Peyer's patch (tissue), 4 donors: ENCODE measurements at regions not wholly inside any gene's neighbourhood (a gene's known extent, or its start where the extent isn't known, plus 50 kb on each side); places are given as distances from the start of the nearest gene placed in this dataset.

Experiments
- DNase-seq, 3 donors: peaks; one replicate each; pipeline ENCODE4 v3.0.0-alpha.2; 2017 to 2019
- H3K27ac ChIP-seq, 4 donors: fragments of 200-600 bp; sonication (generic); one replicate each; pipeline ENCODE4 v1.5.1; 2016 to 2019
- H3K27me3 ChIP-seq, 2 donors: fragments of 200-600 bp; sonication (generic); one replicate each; pipeline ENCODE4 v1.5.1; 2019
- H3K36me3 ChIP-seq, 3 donors: fragments of 200-600 bp; sonication (generic); one replicate each; pipeline ENCODE4 v1.5.1; 2016 to 2019
- H3K4me1 ChIP-seq, 4 donors: fragments of 200-600 bp; sonication (generic); one replicate each; pipeline ENCODE4 v1.5.1; 2016 to 2019
- H3K4me3 ChIP-seq, 4 donors: fragments of 200-600 bp; sonication (generic); 1 replicate in 3 of 4; 2 replicates in 1 of 4; pipeline ENCODE4 v1.5.1; 2016 to 2019; ENCODE audit warnings: mild to moderate bottlenecking in 1 of 4
- H3K9me3 ChIP-seq, 4 donors: fragments of 200-600 bp; sonication (generic); one replicate each; pipeline ENCODE4 v1.5.1; 2016 to 2019; ENCODE audit warnings: mild to moderate bottlenecking in 1 of 4
- POLR2A ChIP-seq, 2 donors: fragments of 450-650 bp; IDR thresholded peaks; one replicate each; pipeline ENCODE4 v1.5.1; 2017; ENCODE audit warnings: antibody characterized with exemption in 2 of 2, mild to moderate bottlenecking in 2 of 2, moderate library complexity in 2 of 2
- TF ChIP-seq, protein P1 (sequence below), 6 experiments: fragments of 450-650 bp in 4 of 6; fragments of 200-600 bp in 2 of 6; sonication (generic) in 1 of 6; IDR thresholded peaks; one replicate each; pipeline ENCODE4 v1.5.1; 2017 to 2019; ENCODE audit warnings: antibody characterized with exemption in 6 of 6, mild to moderate bottlenecking in 3 of 6, moderate library complexity in 1 of 6

DNA sequence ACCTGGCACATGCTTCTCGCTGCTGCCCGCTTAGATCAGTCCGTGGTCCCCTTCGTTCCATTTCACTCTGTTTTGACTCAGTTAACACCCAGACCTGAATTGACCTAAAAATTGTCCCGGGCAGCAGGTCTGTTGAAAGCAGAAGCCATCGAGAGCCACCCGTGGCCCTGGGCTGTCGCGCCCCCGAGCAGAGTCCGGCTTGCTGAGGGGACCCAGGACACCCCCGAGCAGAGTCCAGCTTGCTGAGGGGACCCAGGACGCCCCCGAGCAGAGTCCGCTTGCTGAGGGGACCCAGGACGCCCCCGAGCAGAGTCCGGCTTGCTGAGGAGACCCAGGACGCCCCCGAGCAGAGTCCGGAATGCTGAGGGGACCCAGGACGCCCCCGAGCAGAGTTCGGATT lies 50.2 kb upstream of the GALNT9 start:
- H3K27ac ChIP-seq = no peak overlapping the region
- H3K4me1 ChIP-seq = no peaks in the 10 kb centered on the region
- H3K9me3 ChIP-seq = no peaks in the 10 kb centered on the region
- H3K27me3 ChIP-seq = peaks cover 0 to 19% of the 10 kb centered on the region in 2 donors
- no peak overlapping the region for H3K4me3 ChIP-seq
- no peaks in the 10 kb centered on the region for H3K36me3 ChIP-seq
- DNase-seq = no peak
- no peak for TF ChIP-seq POLR2A (IDR thresholded peaks at IDR 0.05)
- TF ChIP-seq, protein P1, sequence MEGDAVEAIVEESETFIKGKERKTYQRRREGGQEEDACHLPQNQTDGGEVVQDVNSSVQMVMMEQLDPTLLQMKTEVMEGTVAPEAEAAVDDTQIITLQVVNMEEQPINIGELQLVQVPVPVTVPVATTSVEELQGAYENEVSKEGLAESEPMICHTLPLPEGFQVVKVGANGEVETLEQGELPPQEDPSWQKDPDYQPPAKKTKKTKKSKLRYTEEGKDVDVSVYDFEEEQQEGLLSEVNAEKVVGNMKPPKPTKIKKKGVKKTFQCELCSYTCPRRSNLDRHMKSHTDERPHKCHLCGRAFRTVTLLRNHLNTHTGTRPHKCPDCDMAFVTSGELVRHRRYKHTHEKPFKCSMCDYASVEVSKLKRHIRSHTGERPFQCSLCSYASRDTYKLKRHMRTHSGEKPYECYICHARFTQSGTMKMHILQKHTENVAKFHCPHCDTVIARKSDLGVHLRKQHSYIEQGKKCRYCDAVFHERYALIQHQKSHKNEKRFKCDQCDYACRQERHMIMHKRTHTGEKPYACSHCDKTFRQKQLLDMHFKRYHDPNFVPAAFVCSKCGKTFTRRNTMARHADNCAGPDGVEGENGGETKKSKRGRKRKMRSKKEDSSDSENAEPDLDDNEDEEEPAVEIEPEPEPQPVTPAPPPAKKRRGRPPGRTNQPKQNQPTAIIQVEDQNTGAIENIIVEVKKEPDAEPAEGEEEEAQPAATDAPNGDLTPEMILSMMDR (IDR thresholded peaks at IDR 0.05) = no peak
